ENCODE measurements at regions not wholly inside any gene's neighbourhood (a gene's known extent, or its start where the extent isn't known, plus 50 kb on each side); places are given as distances from the start of the nearest gene placed in this dataset.

GRCh38 chr14:83483063-83483462 is 1949.4 kb upstream of the SEL1L start:
- H3K36me3 Mint-ChIP-seq, result no peaks in the 10 kb centered on the region
- H3K36me3 ChIP-seq (ENCODE audit: control insufficient read depth in 2 of 3, insufficient read depth in 3 of 3, low read length in 3 of 3), result no peaks in the 10 kb centered on the region
- H3K4me3 Mint-ChIP-seq, result no peak overlapping the region
- CTCF ChIA-PET, result no interaction called here
- POLR2A ChIA-PET, result no interaction called here
- no peak overlapping the region for H3K27ac Mint-ChIP-seq
- ATAC-seq (no peak), DNase-seq (no peak)
- no peaks in the 10 kb centered on the region for H3K27me3 Mint-ChIP-seq
- H3K9me3 ChIP-seq (ENCODE audit: control insufficient read depth in 2 of 3, low read length in 3 of 3), result no peaks in the 10 kb centered on the region
- no peak overlapping the region for H3K4me3 ChIP-seq (ENCODE audit: low read length)
- no peaks in the 10 kb centered on the region for H3K27me3 ChIP-seq (ENCODE audit: control insufficient read depth in 2 of 2, insufficient read depth in 2 of 2, low read length in 2 of 2)
- intact Hi-C loops (cut with micrococcal nuclease), result no loop called here
- no peaks in the 10 kb centered on the region for H3K4me1 Mint-ChIP-seq
- H3K9me3 Mint-ChIP-seq, result peaks cover 2 to 16% (median 9%) of the 10 kb centered on the region in 11 donors
- no peak overlapping the region for H3K27ac ChIP-seq (ENCODE audit: low read depth, low read length)
- H3K4me1 ChIP-seq (ENCODE audit: control insufficient read depth in 2 of 2, insufficient read depth in 2 of 2, low read length in 2 of 2), result no peaks in the 10 kb centered on the region

- H3K4me1 Mint-ChIP-seq, result no peaks in the 10 kb centered on the region
- Histone ChIP-seq H3K4me1 (ENCODE audit: control insufficient read depth in 2 of 2, insufficient read depth in 2 of 2, low read length in 2 of 2) (no peaks in the 10 kb centered on the region), H3K9me3 (ENCODE audit: control insufficient read depth in 2 of 3, low read length in 3 of 3) (no peaks in the 10 kb centered on the region), H3K36me3 (ENCODE audit: control insufficient read depth in 2 of 3, insufficient read depth in 3 of 3, low read length in 3 of 3) (no peaks in the 10 kb centered on the region), H3K27ac (ENCODE audit: low read depth, low read length) (no peak overlapping the region), H3K4me3 (ENCODE audit: low read length) (no peak overlapping the region), H3K27me3 (ENCODE audit: control insufficient read depth in 2 of 2, insufficient read depth in 2 of 2, low read length in 2 of 2) (no peaks in the 10 kb centered on the region)
- POLR2A ChIA-PET, result no interaction called here
- ATAC-seq (no peak), DNase-seq (no peak)
- H3K36me3 Mint-ChIP-seq, result no peaks in the 10 kb centered on the region
- no peak overlapping the region for H3K27ac Mint-ChIP-seq
- peaks cover 2 to 16% (median 9%) of the 10 kb centered on the region in 11 donors for H3K9me3 Mint-ChIP-seq
- intact Hi-C loops (cut with micrococcal nuclease), result no loop called here
- no peaks in the 10 kb centered on the region for H3K27me3 Mint-ChIP-seq
- H3K4me3 Mint-ChIP-seq, result no peak overlapping the region
- CTCF ChIA-PET, result no interaction called here
Observed at GRCh38 chr14:83485591-83485990, 1951.9 kb upstream of the SEL1L start.

DNA sequence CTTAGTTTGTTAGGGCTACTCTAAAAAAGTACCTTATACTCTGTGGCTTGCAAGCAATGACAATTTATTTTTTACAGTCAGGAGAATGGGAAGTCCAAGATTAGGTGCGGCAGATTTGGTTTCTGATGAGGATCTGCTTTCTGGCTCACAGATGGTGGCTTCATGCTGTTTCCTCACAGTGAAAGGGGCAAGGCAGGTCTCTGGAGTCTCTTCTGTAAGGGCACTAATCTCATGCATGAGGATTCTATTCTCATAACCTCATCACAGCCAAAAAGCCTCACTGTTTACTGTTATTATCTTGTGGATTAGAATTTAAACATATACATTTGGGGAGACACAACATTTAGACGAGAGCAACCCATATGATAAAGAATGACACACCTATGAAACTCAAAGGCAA is 1957.4 kb upstream of the SEL1L start:
- intact Hi-C loops (cut with micrococcal nuclease), result no loop called here
- Histone ChIP-seq H3K9me3 (ENCODE audit: control insufficient read depth in 2 of 3, low read length in 3 of 3) (no peaks in the 10 kb centered on the region), H3K27ac (ENCODE audit: low read depth, low read length) (no peak overlapping the region), H3K4me3 (ENCODE audit: low read length) (no peak overlapping the region), H3K36me3 (ENCODE audit: control insufficient read depth in 2 of 3, insufficient read depth in 3 of 3, low read length in 3 of 3) (no peaks in the 10 kb centered on the region), H3K27me3 (ENCODE audit: control insufficient read depth in 2 of 2, insufficient read depth in 2 of 2, low read length in 2 of 2) (no peaks in the 10 kb centered on the region), H3K4me1 (ENCODE audit: control insufficient read depth in 2 of 2, insufficient read depth in 2 of 2, low read length in 2 of 2) (no peaks in the 10 kb centered on the region)
- ATAC-seq (no peak), DNase-seq (no peak)
- CTCF ChIA-PET, result no interaction called here
- no peak overlapping the region for H3K4me3 Mint-ChIP-seq
- peaks cover 0 to 16% (median 6%) of the 10 kb centered on the region in 11 donors for H3K9me3 Mint-ChIP-seq
- no peaks in the 10 kb centered on the region for H3K4me1 Mint-ChIP-seq
- no peaks in the 10 kb centered on the region for H3K27me3 Mint-ChIP-seq
- no peak overlapping the region for H3K27ac Mint-ChIP-seq
- H3K36me3 Mint-ChIP-seq, result no peaks in the 10 kb centered on the region
- POLR2A ChIA-PET, result no interaction called here

DNA sequence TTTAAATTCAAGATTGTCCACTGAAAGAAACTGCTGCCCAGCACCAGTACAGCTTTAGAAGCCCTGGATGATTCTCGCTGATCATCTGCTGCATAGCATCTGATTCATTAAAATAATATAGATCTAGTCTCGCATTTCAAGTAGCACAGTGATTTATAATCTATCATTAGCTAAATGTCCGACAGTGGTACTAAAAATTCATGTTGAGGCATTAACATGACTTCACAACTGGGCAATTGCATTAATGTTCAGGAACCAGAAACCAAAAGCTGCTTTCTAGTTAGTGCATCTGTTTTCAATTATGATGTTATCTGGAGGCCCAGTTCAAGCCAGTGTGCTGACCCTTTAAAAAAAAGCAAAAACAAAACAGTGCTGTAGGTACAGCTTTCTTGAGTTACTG is 1987.2 kb upstream of the SEL1L start:
- Mint-ChIP-seq H3K4me1 (no peaks in the 10 kb centered on the region), H3K36me3 (no peaks in the 10 kb centered on the region), H3K9me3 (peaks cover 0 to 13% (median 9%) of the 10 kb centered on the region in 11 donors), H3K27me3 (no peaks in the 10 kb centered on the region), H3K27ac (no peak overlapping the region), H3K4me3 (no peak overlapping the region)
- no peaks in the 10 kb centered on the region for H3K36me3 ChIP-seq (ENCODE audit: control insufficient read depth in 2 of 3, insufficient read depth in 3 of 3, low read length in 3 of 3)
- CTCF ChIA-PET, result no interaction called here
- DNase-seq, result no peak
- ATAC-seq, result no peak
- no peaks in the 10 kb centered on the region for H3K4me1 ChIP-seq (ENCODE audit: control insufficient read depth in 2 of 2, insufficient read depth in 2 of 2, low read length in 2 of 2)
- H3K4me3 ChIP-seq (ENCODE audit: low read length), result no peak overlapping the region
- intact Hi-C loops (cut with micrococcal nuclease), result no loop called here
- H3K9me3 ChIP-seq (ENCODE audit: control insufficient read depth in 2 of 3, low read length in 3 of 3), result no peaks in the 10 kb centered on the region
- H3K27ac ChIP-seq (ENCODE audit: low read depth, low read length), result no peak overlapping the region
- POLR2A ChIA-PET, result no interaction called here
- no peaks in the 10 kb centered on the region for H3K27me3 ChIP-seq (ENCODE audit: control insufficient read depth in 2 of 2, insufficient read depth in 2 of 2, low read length in 2 of 2)

GRCh38 chr14:83529531-83529930 is 1995.9 kb upstream of the SEL1L start:
- no peaks in the 10 kb centered on the region for H3K4me1 ChIP-seq (ENCODE audit: control insufficient read depth in 2 of 2, insufficient read depth in 2 of 2, low read length in 2 of 2)
- ChIA-PET CTCF (no interaction called here), POLR2A (no interaction called here)
- Mint-ChIP-seq H3K4me3 (no peak overlapping the region), H3K4me1 (no peaks in the 10 kb centered on the region), H3K27me3 (no peaks in the 10 kb centered on the region), H3K36me3 (no peaks in the 10 kb centered on the region), H3K9me3 (peaks cover 2 to 31% (median 14%) of the 10 kb centered on the region in 11 donors), H3K27ac (no peak overlapping the region)
- ATAC-seq (no peak), DNase-seq (no peak)
- no peaks in the 10 kb centered on the region for H3K27me3 ChIP-seq (ENCODE audit: control insufficient read depth in 2 of 2, insufficient read depth in 2 of 2, low read length in 2 of 2)
- H3K27ac ChIP-seq (ENCODE audit: low read depth, low read length), result no peak overlapping the region
- intact Hi-C loops (cut with micrococcal nuclease), result no loop called here
- H3K9me3 ChIP-seq (ENCODE audit: control insufficient read depth in 2 of 3, low read length in 3 of 3), result no peaks in the 10 kb centered on the region
- no peaks in the 10 kb centered on the region for H3K36me3 ChIP-seq (ENCODE audit: control insufficient read depth in 2 of 3, insufficient read depth in 3 of 3, low read length in 3 of 3)
- H3K4me3 ChIP-seq (ENCODE audit: low read length), result no peak overlapping the region

GRCh38 chr14:83533734-83534133 is 1996.2 kb upstream of the FLRT2 start:
- no peaks in the 10 kb centered on the region for H3K36me3 ChIP-seq (ENCODE audit: control insufficient read depth in 2 of 3, insufficient read depth in 3 of 3, low read length in 3 of 3)
- H3K27ac ChIP-seq (ENCODE audit: low read depth, low read length), result no peak overlapping the region
- no peaks in the 10 kb centered on the region for H3K27me3 ChIP-seq (ENCODE audit: control insufficient read depth in 2 of 2, insufficient read depth in 2 of 2, low read length in 2 of 2)
- H3K9me3 Mint-ChIP-seq, result peaks cover 0 to 36% (median 6%) of the 10 kb centered on the region in 11 donors
- no peak overlapping the region for H3K4me3 ChIP-seq (ENCODE audit: low read length)
- POLR2A ChIA-PET, result no interaction called here
- no peaks in the 10 kb centered on the region for H3K9me3 ChIP-seq (ENCODE audit: control insufficient read depth in 2 of 3, low read length in 3 of 3)
- no peaks in the 10 kb centered on the region for H3K27me3 Mint-ChIP-seq
- H3K27ac Mint-ChIP-seq, result no peak overlapping the region
- no peaks in the 10 kb centered on the region for H3K4me1 Mint-ChIP-seq
- no peaks in the 10 kb centered on the region for H3K36me3 Mint-ChIP-seq
- DNase-seq (no peak), ATAC-seq (no peak)
- H3K4me3 Mint-ChIP-seq, result no peak overlapping the region
- CTCF ChIA-PET, result no interaction called here
- H3K4me1 ChIP-seq (ENCODE audit: control insufficient read depth in 2 of 2, insufficient read depth in 2 of 2, low read length in 2 of 2), result no peaks in the 10 kb centered on the region
- intact Hi-C loops (cut with micrococcal nuclease), result no loop called here

- CTCF ChIA-PET, result no interaction called here
- Mint-ChIP-seq H3K4me3 (no peak overlapping the region), H3K27ac (no peak overlapping the region), H3K4me1 (no peaks in the 10 kb centered on the region), H3K36me3 (no peaks in the 10 kb centered on the region), H3K9me3 (peaks cover 0 to 29% (median 9%) of the 10 kb centered on the region in 11 donors), H3K27me3 (no peaks in the 10 kb centered on the region)
- no peak for ATAC-seq
- H3K4me3 ChIP-seq (ENCODE audit: low read length), result no peak overlapping the region
- POLR2A ChIA-PET, result no interaction called here
- H3K9me3 ChIP-seq (ENCODE audit: control insufficient read depth in 2 of 3, low read length in 3 of 3), result no peaks in the 10 kb centered on the region
- intact Hi-C loops (cut with micrococcal nuclease), result no loop called here
- no peaks in the 10 kb centered on the region for H3K4me1 ChIP-seq (ENCODE audit: control insufficient read depth in 2 of 2, insufficient read depth in 2 of 2, low read length in 2 of 2)
- H3K36me3 ChIP-seq (ENCODE audit: control insufficient read depth in 2 of 3, insufficient read depth in 3 of 3, low read length in 3 of 3), result no peaks in the 10 kb centered on the region
- no peak for DNase-seq
- H3K27ac ChIP-seq (ENCODE audit: low read depth, low read length), result no peak overlapping the region
- no peaks in the 10 kb centered on the region for H3K27me3 ChIP-seq (ENCODE audit: control insufficient read depth in 2 of 2, insufficient read depth in 2 of 2, low read length in 2 of 2)
Observed at GRCh38 chr14:83534995-83535394, 1994.9 kb upstream of the FLRT2 start.

Measured in naive thymus-derived CD4-positive, alpha-beta T cell (primary cell).